NCI-H524 (cell line): ENCODE measurements at regions not wholly inside any gene's neighbourhood (a gene's known extent, or its start where the extent isn't known, plus 50 kb on each side); places are given as distances from the start of the nearest gene placed in this dataset.
"Not testable (repeated sequence)": the region's sequence is repeated elsewhere in the genome, so short reads cannot be mapped to it uniquely, and the experiment has no call there.

Experiments used
- DNase-seq, 2 experiments: peaks; one replicate each; lab custom pipeline; 2025; lab: John Stamatoyannopoulos, UW

DNA sequence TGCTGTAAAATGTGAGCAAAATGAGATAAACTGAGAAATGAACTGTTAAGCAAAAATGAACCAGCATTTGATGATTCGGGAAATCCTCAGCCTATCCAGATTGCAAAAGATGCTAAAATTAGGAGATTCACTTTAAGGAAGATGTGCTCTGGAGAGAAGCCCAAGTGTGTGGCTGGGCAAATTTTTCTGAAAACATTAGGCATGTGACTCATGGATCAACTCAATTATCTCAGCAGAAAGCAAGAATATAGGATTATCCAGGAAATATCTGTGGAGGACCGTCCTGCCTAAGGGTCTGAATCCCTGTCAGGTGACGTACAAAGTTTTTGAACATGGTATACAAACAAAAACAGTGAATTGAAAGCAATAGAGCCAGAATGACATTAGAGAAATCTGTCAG is 1268.3 kb upstream of the TMEFF2 start:
- DNase-seq: no peak

DNA sequence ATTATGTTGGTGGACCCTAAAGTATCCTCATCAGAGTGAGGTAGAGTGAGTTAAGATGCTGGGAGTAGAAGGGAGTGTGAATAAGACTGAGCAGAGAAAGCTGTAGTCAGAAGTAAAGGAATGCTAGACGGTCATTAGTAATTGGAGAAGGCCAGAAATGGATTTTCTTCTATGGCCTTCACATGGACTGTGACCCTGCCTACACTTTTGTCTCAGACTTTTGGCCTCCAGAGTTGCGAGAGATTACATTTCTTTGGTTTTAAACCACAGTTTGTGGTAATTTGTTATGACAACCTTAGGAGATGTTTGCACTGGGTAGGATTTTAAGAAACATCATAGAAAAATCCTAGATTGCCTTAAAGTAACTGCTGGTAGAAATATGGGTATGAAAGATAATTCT is 1267.7 kb upstream of the TMEFF2 start:
- DNase-seq: no peak

DNA sequence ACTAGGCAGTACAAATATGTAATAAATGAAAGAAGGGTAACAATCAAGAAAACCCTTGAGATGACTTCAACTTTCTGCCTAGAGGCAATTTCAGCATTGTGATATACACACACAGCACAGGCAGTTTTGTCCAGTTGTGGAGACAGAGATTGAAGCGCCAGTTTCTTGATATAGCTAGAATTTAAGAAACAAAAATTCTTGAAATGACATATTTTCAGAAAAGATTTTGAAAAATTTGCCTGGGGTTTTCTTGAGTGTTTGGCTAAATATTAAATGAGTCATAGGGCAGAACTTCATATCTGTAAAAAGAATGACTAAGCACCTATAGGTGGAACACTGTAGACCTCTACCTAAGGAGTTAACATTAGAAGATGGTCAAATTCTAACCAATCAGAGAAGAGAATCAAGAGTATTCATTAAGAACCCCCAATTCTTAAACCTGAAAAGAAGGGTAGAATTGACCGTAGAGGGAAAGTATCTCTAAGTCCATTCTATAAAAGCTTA is 1266.8 kb upstream of the TMEFF2 start:
- DNase-seq: no peak

DNA sequence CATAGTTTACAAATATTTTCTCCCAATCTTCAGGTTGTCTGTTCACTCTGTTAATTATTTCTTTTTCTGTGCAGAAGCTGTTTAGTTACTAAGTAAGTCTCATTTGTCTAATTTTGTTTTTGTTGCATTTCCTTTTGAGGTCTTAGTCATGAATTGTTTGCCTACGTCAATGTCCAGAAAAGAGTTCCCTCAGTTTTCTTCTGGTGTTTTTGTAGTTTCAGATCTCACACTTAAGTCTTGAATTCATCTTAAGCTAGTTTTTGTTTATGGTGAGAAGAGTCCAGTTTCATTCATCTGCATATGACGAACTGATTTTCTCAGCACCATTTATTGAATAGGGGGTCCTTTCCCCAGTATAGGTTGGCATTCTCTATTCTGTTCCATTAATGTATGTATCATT is 1252.2 kb upstream of the TMEFF2 start:
- no peak for DNase-seq

DNA sequence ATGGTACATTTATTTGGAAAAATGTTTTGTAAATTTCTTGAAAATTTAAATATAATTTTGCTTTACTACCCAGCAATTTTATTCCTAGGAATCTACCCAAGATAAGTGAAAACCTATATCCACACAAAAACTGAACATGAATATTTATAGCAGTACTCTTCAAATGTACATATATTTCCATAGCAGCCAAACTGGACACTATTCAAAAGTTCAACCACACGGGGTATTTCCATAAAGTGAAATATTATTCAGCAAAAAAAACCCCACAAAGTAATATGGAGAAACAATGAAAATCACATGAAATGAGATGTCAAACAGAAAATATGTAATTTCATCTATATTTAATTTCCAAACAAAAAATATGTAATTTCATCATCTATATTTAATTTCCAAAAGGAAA is 1247.6 kb upstream of the TMEFF2 start:
- no peak for DNase-seq

DNA sequence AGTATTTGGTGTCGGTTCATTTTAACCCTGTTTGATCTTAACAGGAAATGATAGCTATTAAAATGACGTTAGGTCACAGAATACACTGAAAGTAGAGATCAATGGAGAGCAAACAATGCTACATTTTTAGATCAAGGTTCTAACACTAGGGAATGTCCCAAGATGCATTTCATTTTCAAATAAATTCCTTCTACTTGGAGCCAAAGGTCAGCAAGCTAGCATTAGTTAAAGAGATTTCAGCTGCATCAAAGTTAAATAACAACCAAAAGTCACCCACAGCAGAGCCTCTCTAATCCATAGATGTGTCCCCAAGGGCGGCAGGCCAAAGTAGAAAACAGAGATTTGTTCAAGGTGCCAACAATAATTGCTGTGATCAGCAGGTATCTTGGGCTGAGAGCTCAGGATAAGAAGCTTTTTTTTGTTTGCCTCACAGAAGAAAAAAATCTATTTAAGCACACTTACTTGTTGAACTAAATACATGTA is 1233.6 kb upstream of the TMEFF2 start:
- no peak for DNase-seq

DNA sequence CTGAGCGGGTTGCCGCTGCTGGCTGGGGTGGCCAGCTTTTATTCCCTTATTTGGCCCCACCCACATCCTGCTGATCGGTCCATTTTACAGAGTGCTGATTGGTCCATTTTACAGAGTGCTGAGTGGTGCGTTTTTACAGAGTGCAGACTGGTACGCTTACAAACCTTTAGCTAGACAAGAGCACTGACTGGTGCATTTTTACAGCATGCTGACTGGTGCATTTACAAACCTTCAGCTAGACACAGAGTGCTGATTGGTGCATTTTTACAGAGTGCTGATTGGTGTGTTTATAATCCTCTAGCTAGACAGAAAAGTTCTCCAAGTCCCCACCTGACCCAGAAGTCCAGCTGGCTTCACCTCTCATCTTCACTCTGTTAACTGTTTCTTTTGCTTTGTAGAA is 1217.6 kb upstream of the TMEFF2 start:
- not testable (repeated sequence) for DNase-seq

DNA sequence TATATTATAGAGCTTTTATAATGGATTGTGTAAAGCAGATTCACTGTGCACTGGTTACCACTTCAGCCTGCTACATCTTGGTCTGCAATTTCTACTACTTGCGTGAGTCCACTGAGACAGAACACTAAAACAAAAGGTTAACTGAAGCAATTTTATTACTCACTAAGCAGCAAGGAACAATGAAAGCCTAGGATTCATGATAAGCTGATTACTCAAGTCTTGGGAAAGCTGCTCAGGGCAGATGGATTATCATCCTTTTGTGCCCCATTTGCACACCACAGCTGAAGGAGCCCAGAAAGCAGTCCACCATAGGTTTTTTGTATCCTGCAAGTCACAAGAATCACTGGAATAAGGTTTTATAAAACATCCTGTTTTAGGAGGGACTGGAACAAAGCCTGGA is 1215.2 kb upstream of the TMEFF2 start:
- peak; percentile 1 to 54 for DNase-seq

DNA sequence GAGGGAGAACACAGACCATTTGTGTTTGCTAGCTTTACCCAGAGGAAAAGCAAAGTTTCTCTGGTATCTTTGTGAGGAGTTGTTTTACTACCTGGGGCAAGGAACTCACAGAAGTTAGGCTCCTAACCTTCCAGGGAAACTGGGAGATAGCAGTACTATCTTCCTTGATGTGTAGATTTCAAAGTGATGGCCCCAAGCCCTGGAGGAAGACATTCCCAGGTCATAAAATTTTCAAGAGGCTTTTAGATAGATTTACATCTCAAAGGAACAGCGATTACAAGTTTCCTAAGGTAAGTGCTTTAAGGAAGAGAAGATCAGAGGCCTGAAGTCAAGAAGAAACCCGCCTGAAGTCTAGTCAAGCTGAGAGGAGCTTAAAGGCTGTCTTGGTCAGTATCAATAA is 1187.8 kb upstream of the TMEFF2 start:
- no peak for DNase-seq

DNA sequence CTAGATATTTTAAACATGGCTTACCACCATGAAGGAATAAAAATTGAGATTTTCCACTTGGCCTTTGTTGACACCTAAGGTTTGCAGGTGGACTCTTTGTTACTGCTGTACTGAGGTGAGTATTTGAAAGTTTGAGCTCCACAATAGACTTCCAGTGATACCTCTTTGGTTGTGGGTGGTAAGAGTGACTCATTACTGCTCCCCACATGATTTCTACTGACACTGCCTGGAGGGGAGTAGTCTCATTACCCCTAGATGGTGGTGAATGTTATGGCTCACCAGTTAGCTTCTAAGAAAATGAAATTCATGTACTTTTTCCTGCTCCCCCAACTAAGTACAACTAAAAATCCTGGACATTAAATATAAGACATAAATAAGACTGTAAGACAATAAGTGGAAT is 1183.1 kb upstream of the TMEFF2 start:
- no peak for DNase-seq

DNA sequence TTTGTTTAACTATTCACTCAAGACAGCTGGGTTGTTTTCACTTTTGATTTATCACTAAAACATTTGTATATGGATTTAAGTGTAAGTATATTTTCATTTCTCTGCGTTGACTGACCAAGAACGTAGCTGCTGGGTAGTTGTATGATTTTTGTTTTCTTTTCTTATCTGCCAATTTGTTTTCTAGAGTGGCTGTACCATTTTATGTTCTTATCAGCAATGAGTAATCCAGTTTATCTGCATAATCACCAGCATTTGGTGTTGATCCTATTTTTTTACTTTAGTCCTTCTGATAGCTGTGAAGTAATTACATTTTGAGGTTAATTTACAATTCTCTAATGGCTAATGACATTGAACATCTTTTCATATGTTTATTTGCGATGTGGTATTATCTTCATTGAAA is 1178.4 kb upstream of the TMEFF2 start:
- DNase-seq: no peak

DNA sequence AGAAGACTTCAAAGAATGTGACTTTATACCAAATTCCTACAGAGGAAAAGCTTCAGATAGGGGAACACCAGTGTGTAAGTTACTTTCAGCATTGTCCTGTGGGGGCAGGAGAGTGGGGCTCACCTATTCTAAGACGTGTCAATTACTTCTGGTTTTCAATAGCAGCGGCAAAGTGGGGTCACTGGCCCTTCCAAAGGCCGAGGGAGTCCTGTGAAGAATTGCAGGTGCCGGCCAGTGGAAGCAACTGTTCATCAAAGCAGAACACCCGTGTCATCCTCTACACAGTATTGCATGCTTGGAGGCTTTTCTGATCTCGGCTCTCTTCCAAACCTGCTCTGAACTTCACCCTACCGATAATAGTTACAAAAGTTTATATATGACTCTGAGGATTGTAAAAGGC is 1176.5 kb upstream of the TMEFF2 start:
- DNase-seq: no peak

DNA sequence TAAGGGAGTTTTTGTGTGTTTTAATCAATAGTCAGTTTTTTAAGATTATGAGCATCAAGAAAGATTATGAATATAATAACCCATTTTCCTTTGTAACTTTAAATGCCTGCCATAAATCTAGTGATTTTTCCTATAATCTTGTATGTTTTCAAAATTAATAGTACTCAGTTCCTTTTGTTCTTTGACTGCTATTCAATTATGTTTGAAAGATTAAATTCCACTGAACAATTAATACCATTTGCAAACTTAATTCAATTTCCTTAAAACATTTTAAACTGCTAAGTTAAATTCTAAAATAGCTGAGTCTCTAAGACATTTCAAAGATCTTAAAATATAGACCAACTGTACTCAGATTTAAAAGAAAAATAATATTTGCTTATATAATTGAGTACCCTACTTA is 1173.9 kb upstream of the TMEFF2 start:
- DNase-seq: no peak

DNA sequence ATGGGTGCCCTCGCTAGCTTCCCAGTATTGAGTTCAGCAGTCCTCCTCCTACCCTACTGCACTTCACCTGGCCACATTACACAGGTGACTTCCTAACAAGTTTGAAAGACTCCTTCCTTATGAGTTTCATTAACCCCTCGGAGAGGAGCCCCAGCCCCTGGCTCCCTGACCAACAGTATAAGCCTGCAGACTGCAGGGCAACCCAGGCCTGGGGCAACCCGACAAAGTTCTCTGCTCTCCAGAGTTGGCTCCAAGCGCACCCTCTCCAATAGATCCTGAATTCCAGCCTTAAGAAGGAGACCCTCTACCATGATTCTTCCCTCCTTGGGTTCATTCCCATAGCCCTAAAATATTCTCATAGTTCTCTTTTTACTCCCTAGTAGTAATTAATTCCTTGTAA is 1162.8 kb upstream of the TMEFF2 start:
- DNase-seq: no peak

DNA sequence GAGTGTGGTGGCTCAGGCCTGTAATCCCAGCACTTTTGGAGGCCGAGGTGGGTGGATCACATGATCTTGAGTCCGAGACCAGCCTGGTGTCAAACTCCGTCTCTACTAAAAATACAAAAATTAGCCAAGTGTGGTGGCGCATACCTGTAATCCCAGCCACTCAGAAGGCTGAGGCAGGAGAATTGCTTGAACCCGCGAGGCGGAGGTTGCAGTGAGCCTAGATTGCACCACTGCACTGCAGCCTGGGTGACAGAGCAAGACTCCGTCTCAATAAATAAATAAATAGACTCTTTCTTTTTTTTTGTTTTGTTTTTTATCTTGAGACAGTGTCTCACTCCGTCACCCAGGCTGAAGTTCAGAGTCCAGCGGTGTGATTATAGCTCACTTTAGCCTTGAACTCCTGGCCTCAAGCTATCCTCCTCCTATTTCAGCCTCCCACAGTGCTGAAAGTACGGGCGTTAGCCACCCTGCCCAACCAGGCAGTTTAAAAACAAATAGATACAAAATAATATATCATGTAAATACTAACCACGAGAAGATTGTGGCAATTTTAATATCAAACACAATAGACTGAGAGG is 1158.0 kb upstream of the TMEFF2 start:
- not testable (repeated sequence) for DNase-seq

DNA sequence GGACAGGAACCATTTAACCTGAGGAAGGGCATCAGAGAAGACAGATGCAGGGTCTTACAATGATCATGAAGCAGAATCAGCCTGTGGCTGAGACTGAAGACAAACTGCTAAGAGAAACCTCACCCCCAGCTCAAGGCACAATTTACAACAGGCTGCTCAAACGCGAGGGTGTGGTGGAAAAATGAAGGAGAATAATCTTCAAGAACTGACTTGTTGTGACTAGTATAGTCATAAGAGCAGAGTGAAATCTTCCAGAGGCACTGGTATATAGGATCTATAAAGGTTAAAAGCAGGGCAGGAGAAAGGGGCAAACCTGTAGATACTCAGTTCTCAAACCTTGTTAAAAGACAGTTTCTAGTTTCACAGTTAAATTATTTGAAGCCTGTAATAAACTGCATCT is 1155.8 kb upstream of the TMEFF2 start:
- DNase-seq: no peak

DNA sequence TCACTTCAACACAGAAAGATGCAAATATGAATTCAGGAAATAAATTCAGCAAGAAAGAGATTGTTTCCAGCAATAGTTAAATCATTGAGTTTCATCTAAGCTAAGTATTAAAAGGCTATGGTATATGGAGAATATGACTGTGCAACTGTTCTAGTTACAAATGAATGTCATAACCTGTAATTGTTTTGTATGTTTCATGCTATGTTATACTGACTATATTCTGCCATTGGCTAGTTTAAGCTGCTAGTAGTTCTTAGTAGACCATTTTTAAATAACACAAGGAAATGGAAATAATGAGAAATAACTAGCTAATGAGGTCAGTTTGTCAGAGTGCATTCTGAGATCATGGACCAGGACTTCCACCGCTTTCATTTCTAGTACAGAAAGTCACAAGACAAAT is 1154.9 kb upstream of the TMEFF2 start:
- no peak for DNase-seq

DNA sequence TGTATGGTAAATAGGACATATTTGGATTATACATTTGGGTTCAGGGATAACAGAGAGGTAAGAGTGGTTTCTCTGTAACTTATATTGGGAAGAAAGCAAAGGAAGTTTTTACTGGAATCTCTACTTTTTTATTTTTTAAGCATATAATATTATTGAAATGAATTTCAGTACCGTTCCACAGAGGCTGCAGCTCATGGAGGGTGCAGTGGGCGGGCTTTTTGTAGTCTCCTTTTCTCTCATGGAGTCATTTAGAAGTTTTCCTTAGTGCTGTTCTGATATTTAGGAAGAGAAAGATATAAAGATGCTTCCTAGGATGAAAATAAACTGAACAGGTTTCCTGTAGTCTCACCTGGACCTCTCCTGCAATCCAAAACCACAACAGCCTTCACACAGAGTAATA is 1153.3 kb upstream of the TMEFF2 start:
- DNase-seq: no peak

DNA sequence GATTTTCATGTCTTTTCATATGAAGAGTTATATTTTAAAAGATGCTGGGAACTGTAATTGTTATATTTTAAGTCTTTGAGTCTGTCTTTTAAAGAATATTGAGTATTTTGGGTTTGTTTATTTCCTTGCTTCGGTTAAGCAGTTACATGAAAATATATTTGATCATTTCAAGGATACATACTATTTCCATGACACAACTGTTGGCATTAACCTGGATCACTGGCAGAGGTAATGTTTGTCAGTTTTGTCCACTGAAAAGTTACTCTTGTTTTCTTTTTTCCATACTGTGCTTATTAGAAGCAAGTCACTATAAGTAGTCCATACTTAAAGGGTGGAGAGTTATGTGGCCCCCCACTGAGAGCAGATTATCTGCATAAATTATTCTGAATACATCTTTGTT is 1142.0 kb upstream of the TMEFF2 start:
- DNase-seq: no peak

DNA sequence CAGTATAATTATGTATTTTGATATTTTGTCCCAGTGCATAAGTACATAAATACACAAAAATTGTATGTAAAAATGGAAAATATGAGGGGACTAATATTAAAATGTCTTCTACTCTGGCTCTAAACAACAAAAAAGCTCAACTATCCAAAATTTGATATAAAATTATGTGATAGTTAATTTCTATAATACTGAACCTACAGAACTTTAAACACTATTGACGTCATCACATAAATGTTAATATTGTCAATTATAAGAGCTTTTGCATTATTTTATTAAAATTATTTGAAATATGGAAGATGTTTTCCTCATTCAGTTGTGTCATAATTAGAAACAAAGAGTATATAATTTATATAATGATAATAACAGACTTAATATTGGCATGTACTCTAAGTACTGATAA is 1139.7 kb upstream of the TMEFF2 start:
- no peak for DNase-seq

DNA sequence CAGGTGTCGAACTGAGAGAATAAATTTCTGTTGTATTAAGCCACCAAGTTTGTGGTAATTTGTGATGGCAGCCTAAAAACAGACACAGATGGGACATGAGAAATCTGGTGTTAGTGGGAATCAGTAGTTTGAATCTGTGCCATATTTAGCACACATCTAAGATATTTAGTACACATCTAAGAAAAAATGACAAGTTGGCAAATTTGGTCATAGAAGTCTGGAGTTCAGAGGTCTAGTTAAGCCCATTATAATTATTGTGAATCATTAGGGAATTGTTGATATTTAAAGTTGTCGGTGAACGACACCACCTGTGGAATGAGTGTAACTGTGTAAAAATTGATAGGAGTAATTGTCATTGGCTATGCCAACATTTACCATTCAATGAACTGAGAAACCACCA is 1138.8 kb upstream of the TMEFF2 start:
- no peak for DNase-seq

DNA sequence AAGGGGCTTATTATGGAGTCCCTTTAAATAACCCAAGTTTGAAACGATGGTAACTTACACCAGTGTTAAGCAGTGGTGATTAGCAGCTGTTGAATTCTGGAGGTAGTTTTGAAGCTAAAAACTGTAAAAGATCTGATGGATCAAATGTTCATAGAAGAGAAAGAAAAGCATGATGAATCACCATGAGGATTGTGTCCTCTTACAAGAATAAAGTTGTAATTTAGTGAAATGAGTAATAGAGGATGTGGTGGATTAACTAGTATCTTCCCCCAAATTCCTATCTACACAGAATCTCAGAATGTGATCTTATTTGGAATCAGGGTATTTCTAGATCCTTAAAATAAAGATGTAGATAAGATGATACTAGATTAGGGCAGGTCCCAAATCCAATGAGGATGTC is 1138.2 kb upstream of the TMEFF2 start:
- DNase-seq: no peak

DNA sequence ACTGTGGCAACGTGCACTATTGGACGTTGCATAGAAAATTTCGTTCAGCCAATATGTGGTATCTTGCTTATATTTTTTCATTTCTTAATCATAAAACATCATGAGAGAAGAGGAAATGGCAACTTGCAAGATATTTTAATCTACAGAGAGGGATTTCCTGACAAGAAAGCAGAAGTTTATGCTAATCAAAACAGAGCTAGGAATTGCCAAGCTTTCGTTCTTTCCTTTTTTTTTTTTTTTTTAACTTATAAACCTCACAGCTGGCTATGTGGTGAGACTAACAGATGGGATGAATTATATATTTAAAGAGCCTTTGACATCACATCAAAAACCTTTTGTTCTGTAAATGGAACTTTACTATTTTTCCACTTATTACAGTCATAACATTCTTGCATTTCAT is 1136.9 kb upstream of the TMEFF2 start:
- DNase-seq: peak in 1 of 2 experiments; percentile 0

DNA sequence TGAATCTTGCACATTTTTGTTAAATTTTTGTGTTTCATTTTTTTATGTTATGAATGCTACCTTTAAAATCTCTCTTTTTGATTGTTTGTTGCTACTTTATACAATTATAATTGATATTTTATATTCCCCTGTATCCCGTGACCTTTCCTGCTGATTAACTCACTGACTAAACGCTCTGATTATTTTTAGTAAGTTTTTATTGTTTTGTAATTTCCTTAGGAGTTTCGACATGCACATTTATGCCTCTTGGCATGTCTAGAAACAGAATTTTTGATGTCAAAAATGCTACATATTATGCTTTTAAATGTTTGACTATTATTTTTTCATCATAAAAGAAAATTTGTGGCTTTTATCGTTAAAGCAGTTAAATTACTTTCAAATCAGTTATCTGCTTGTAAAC is 1131.6 kb upstream of the TMEFF2 start:
- DNase-seq: no peak
